ENCODE measurements at regions not wholly inside any gene's neighbourhood (a gene's known extent, or its start where the extent isn't known, plus 50 kb on each side); places are given as distances from the start of the nearest gene placed in this dataset.

- DNase-seq (ENCODE audit: low read depth), result no peak
These were observed 102.0 kb downstream of the TMEM18 start for GRCh38 chr2:575030-575726.

- DNase-seq (ENCODE audit: low read depth), result no peak
These were observed 103.3 kb downstream of the TMEM18 start for GRCh38 chr2:573805-574392.

GRCh38 chr2:573025-573424 is 104.2 kb downstream of the TMEM18 start:
- DNase-seq (ENCODE audit: low read depth), result no peak

GRCh38 chr2:569681-570080 is 107.5 kb downstream of the TMEM18 start:
- DNase-seq (ENCODE audit: low read depth), result no peak

GRCh38 chr2:568639-569235 is 108.5 kb downstream of the TMEM18 start:
- no peak for DNase-seq (ENCODE audit: low read depth)

GRCh38 chr2:567865-568638 is 109.2 kb downstream of the TMEM18 start:
- no peak for DNase-seq (ENCODE audit: low read depth)

- DNase-seq (ENCODE audit: low read depth), result no peak
These were observed 109.7 kb downstream of the TMEM18 start for GRCh38 chr2:567496-567864.

GRCh38 chr2:566379-567313 is 110.6 kb downstream of the TMEM18 start:
- DNase-seq (ENCODE audit: low read depth), result no peak

- DNase-seq (ENCODE audit: low read depth), result no peak
These were observed 112.6 kb downstream of the TMEM18 start for GRCh38 chr2:564471-565181.

GRCh38 chr2:563512-563911 is 113.7 kb downstream of the TMEM18 start:
- no peak for DNase-seq (ENCODE audit: low read depth)

GRCh38 chr2:562391-563364 is 114.5 kb downstream of the TMEM18 start:
- DNase-seq (ENCODE audit: low read depth), result no peak

- no peak for DNase-seq (ENCODE audit: low read depth)
These were observed 118.3 kb downstream of the TMEM18 start for GRCh38 chr2:558879-559278.

GRCh38 chr2:558302-558642 is 118.9 kb downstream of the TMEM18 start:
- DNase-seq (ENCODE audit: low read depth), result no peak

GRCh38 chr2:557635-558301 is 119.4 kb downstream of the TMEM18 start:
- DNase-seq (ENCODE audit: low read depth), result no peak

GRCh38 chr2:556485-556884 is 120.7 kb downstream of the TMEM18 start:
- no peak for DNase-seq (ENCODE audit: low read depth)

- DNase-seq (ENCODE audit: low read depth), result no peak
These were observed 121.9 kb downstream of the TMEM18 start for GRCh38 chr2:555164-555922.

- no peak for DNase-seq (ENCODE audit: low read depth)
These were observed 122.8 kb downstream of the TMEM18 start for GRCh38 chr2:554444-554843.

GRCh38 chr2:552906-553305 is 124.3 kb downstream of the TMEM18 start:
- no peak for DNase-seq (ENCODE audit: low read depth)

- no peak for DNase-seq (ENCODE audit: low read depth)
These were observed 125.6 kb downstream of the TMEM18 start for GRCh38 chr2:551621-552020.
